Heart left ventricle (tissue), 16 donors: ENCODE measurements at regions not wholly inside any gene's neighbourhood (a gene's known extent, or its start where the extent isn't known, plus 50 kb on each side); places are given as distances from the start of the nearest gene placed in this dataset.
A peak's percentile ranks its signal among the peaks of the same experiment; 100 is the strongest.

ENCODE experiments used
- ATAC-seq, 4 donors: fragments of 200-7000 bp; cut with Tn5 transposase; one replicate each; pipeline ENCODE4 v1.9.1; 2020 to 2022; ENCODE audit warnings: moderate library complexity in 4 of 4, mild to moderate bottlenecking in 3 of 4, moderate number of reproducible peaks in 1 of 4
- DNase-seq, 5 donors: peaks; one replicate each; pipeline ENCODE4 v3.0.0-alpha.2; 2020
- H3K27ac ChIP-seq, 12 donors: fragments of 200-600 bp; sonication (generic) in 4 of 12; one replicate each; pipeline versions ENCODE4 v1.5.0 to v1.8.0; 2016 to 2022; ENCODE audit warnings: mild to moderate bottlenecking in 2 of 12
- H3K27me3 ChIP-seq, 9 donors: fragments of 200-600 bp; sonication (generic) in 2 of 9; one replicate each; pipeline versions ENCODE4 v1.5.1 to v1.8.0; 2016 to 2022; ENCODE audit warnings: mild to moderate bottlenecking in 3 of 9
- H3K36me3 ChIP-seq, 9 donors: fragments of 200-600 bp; sonication (generic) in 2 of 9; one replicate each; pipeline versions ENCODE4 v1.5.0 to v1.8.0; 2018 to 2022; ENCODE audit warnings: mild to moderate bottlenecking in 2 of 9
- H3K4me1 ChIP-seq, 12 donors: fragments of 200-600 bp; sonication (generic) in 4 of 12; one replicate each; pipeline versions ENCODE4 v1.5.0 to v1.8.0; 2016 to 2022; ENCODE audit warnings: mild to moderate bottlenecking in 3 of 12
- H3K4me3 ChIP-seq, 12 donors: fragments of 200-600 bp; sonication (generic) in 4 of 12; one replicate each; pipeline versions ENCODE4 v1.5.0 to v1.8.0; 2017 to 2022; ENCODE audit warnings: mild to moderate bottlenecking in 9 of 12, moderate library complexity in 4 of 12
- H3K9me3 ChIP-seq, 12 donors: fragments of 200-600 bp; sonication (generic) in 4 of 12; one replicate each; pipeline versions ENCODE4 v1.5.0 to v1.8.0; 2016 to 2022; ENCODE audit warnings: mild to moderate bottlenecking in 1 of 12
- CTCF ChIP-seq, 12 donors: fragments of 200-600 bp; sonication (generic) in 4 of 12; IDR thresholded peaks; one replicate each; pipeline versions ENCODE4 v1.5.0 to v1.8.0; 2018 to 2022; ENCODE audit warnings: antibody characterized with exemption in 12 of 12, mild to moderate bottlenecking in 5 of 12
- POLR2A ChIP-seq, 2 donors: fragments of 450-650 bp; IDR thresholded peaks; one replicate each; pipeline ENCODE4 v1.6.1; 2017; ENCODE audit warnings: antibody characterized with exemption in 2 of 2, mild to moderate bottlenecking in 2 of 2, moderate library complexity in 2 of 2
- WGBS, 4 donors: extraction: QIAGEN DNeasy Blood & Tissue Kit in 2 of 4; methylation state at CpG; one replicate each; pipeline versions ENCODE4 v1.1.5 to v1.1.7; 2013 to 2018; 5-methylcytosine and 5-hydroxymethylcytosine counted together
- intact Hi-C, 10 donors: fragments of 100-400 bp; cut with DNase I; formaldehyde crosslinking; loops; one replicate each; pipeline versions ENCODE4 v1.11.1 to v1.14.2; 2022
- donor health status: ischemic (EF 13 %, LVEDD 7.1; RV severe dilation, severe dysfunction).
- donor health status: healthy with polysubstance abuse.
- donor health status: DM: no; HTN: yes; CAD: no.
- donor health status: DM: no; HTN: no; CAD: no.
- donor health status: ischemic (EF 25% LVEDD 6.9; RV normal size, moderate dysfunction).
- donor health status: ischemic (EF 25% LVEDD 5.7; RV mildly dilated, moderate dysfunction).
- donor health status: healthy.
- donor health status: DM: yes; HTN: yes; CAD: no.
- donor health status: ischemic (EF 35%, LVEDD 5.7; RV mildly dilated, moderate dysfunction).
- donor health status: nonischemic (EF 11% LVEDD 7.7; RV severe dilation, severe dysfunction).
- donor health status: DM: yes; HTN: yes; CAD: no.
- donor health status: PGD.
- donor health status: ischemic (EF 29% LVEDD 5.4; RV normal size, mild dysfunction).
- donor health status: nonischemic (EF 23%, LVEDD 6.1; RV moderate dilation, normal function).

- TF ChIP-seq POLR2A (IDR thresholded peaks at IDR 0.05) (no peak), CTCF (IDR thresholded peaks at IDR 0.05) (no peak)
- Histone ChIP-seq H3K9me3 (no peaks in the 10 kb centered on the region), H3K4me3 (no peak overlapping the region), H3K36me3 (peaks cover 0 to 3% (median 0%) of the 10 kb centered on the region in 9 donors), H3K27me3 (no peaks in the 10 kb centered on the region), H3K27ac (peak overlapping the region in 5 of 12 donors; percentile 3 to 22 (median 10)), H3K4me1 (peaks cover 0 to 45% (median 23%) of the 10 kb centered on the region in 12 donors)
- ATAC-seq (no peak), DNase-seq (no peak)
- WGBS, 4 donors = 70 to 81% (median 78%) methylated on average over 2 of the region's 2 CpGs
- intact Hi-C loops = no loop called here
Observed at GRCh38 chr13:31920727-31921100, 110.9 kb upstream of the FRY start.

- H3K27me3 ChIP-seq = no peaks in the 10 kb centered on the region
- TF ChIP-seq CTCF (IDR thresholded peaks at IDR 0.05) (no peak), POLR2A (IDR thresholded peaks at IDR 0.05) (no peak)
- H3K36me3 ChIP-seq = peaks cover 0 to 3% (median 0%) of the 10 kb centered on the region in 9 donors
- intact Hi-C loops = no loop called here
- no peak overlapping the region for H3K4me3 ChIP-seq
- ATAC-seq (no peak), DNase-seq (no peak)
- no peaks in the 10 kb centered on the region for H3K9me3 ChIP-seq
- WGBS, 4 donors = 93 to 99% (median 95%) methylated on average over 1 of the region's 1 CpG
- H3K4me1 ChIP-seq = peaks cover 0 to 53% (median 28%) of the 10 kb centered on the region in 12 donors
- H3K27ac ChIP-seq = no peak overlapping the region
Observed at GRCh38 chr13:31922724-31923123, 108.8 kb upstream of the FRY start.

DNA sequence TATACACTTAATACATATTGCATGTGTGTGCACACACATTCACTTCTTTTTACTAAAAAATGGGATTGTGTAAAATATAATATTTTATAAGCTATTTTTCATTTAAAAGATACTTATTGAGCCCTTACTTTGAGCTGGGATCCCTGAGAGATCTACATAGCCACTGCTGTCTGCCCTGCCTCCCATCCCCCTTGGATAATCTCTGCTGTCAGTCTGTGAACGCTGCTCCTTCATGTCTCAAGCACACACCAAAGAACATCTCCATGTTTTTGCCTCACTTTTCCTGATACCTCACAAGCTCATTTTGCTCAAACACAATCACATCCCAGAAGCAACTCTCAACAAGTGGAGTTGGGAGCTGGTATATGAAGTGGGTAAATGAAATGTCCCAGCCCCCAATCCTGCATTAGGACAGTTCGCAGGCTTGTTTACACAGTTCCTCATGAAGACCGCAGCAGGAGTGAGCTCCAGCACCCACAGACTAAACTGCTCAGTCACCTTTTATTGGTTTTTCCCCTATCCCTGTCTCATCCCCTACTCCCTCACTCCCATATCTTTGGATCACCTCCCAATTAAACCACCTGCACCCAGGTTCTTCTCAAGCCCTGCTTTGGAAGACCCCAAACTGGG lies 108.3 kb upstream of the FRY start:
- ATAC-seq (no peak), DNase-seq (no peak)
- H3K27ac ChIP-seq = no peak overlapping the region
- TF ChIP-seq CTCF (IDR thresholded peaks at IDR 0.05) (no peak), POLR2A (IDR thresholded peaks at IDR 0.05) (no peak)
- H3K4me3 ChIP-seq = no peak overlapping the region
- no peaks in the 10 kb centered on the region for H3K9me3 ChIP-seq
- H3K36me3 ChIP-seq = peaks cover 0 to 3% (median 0%) of the 10 kb centered on the region in 9 donors
- intact Hi-C loops = no loop called here
- H3K27me3 ChIP-seq = no peaks in the 10 kb centered on the region
- peaks cover 0 to 54% (median 30%) of the 10 kb centered on the region in 12 donors for H3K4me1 ChIP-seq
- WGBS, 4 donors = 81 to 89% (median 82%) methylated on average over 3 of the region's 3 CpGs

GRCh38 chr13:31925079-31925478 lies 106.5 kb upstream of the FRY start:
- H3K36me3 ChIP-seq = peaks cover 0 to 3% (median 0%) of the 10 kb centered on the region in 9 donors
- H3K4me1 ChIP-seq = peaks cover 0 to 55% (median 33%) of the 10 kb centered on the region in 12 donors
- peak overlapping the region in 3 of 12 donors; percentile 2 to 19 (median 3) for H3K27ac ChIP-seq
- intact Hi-C loops = loop anchor here in 1 of 10 donors (5.0 kb wide), 1 partner anchor 82 kb away; no protein-coding TSS in a partner anchor
- ATAC-seq = no peak
- H3K27me3 ChIP-seq = no peaks in the 10 kb centered on the region
- WGBS, 4 donors = 25 to 35% (median 27%) methylated on average over 2 of the region's 2 CpGs
- no peak for TF ChIP-seq POLR2A (IDR thresholded peaks at IDR 0.05)
- no peak for TF ChIP-seq CTCF (IDR thresholded peaks at IDR 0.05)
- no peak for DNase-seq
- H3K4me3 ChIP-seq = no peak overlapping the region
- H3K9me3 ChIP-seq = no peaks in the 10 kb centered on the region
